PC-3 (cell line): ENCODE measurements at regions not wholly inside any gene's neighbourhood (a gene's known extent, or its start where the extent isn't known, plus 50 kb on each side); places are given as distances from the start of the nearest gene placed in this dataset.

ENCODE experiments used
- ATAC-seq: fragments of 200-7000 bp; cut with Tn5 transposase; 2 replicates; pipeline ENCODE4 v1.9.1; 2020; ENCODE audit warnings: mild to moderate bottlenecking, moderate library complexity
- BruUV-seq: library from RNA; stranded (reverse); fragments of 400-500 nt; replicated peaks from 2 replicates; lab custom pipeline; 2021; lab: Mats Ljungman, UMichigan
- CTCF ChIA-PET: fragments of 300-600 bp; sonication (Branson Sonifier 250); formaldehyde crosslinking; loops from one replicate; lab custom pipeline; 2022; ENCODE audit warnings: antibody characterized with exemption; lab: Charles Lee
- POLR2A ChIA-PET: fragments of 300-600 bp; sonication (Branson Sonifier 250); formaldehyde crosslinking; loops from one replicate; lab custom pipeline; 2022; ENCODE audit warnings: antibody characterized with exemption; ENCODE audit not compliant: unreplicated experiment; lab: Charles Lee
- DNase-seq: peaks from one replicate; pipeline ENCODE4 v3.0.0-alpha.2; 2015
- H2AFZ ChIP-seq: fragments of 300-600 bp; sonication (generic); 2 replicates; pipeline ENCODE4 v1.6.0; 2016; ENCODE audit warnings: antibody characterized with exemption, low read length
- H3F3A ChIP-seq: fragments of 300-600 bp; sonication (generic); one replicate; pipeline ENCODE4 v1.6.0; 2017; ENCODE audit warnings: antibody characterized with exemption, low read length, control low read depth, mild to moderate bottlenecking; ENCODE audit not compliant: unreplicated experiment
- H3K27ac ChIP-seq: fragments of 300-600 bp; sonication (generic); 2 replicates; pipeline ENCODE4 v1.5.1; 2016; ENCODE audit warnings: mild to moderate bottlenecking, low read length
- H3K27me3 ChIP-seq: fragments of 300-600 bp; sonication (generic); 2 replicates; pipeline ENCODE4 v1.6.1; 2016; ENCODE audit warnings: low read length, mixed read lengths
- H3K36me3 ChIP-seq: fragments of 300-600 bp; sonication (generic); 2 replicates; pipeline ENCODE4 v1.6.1; 2016; ENCODE audit warnings: low read depth, mixed run types, low read length, mixed read lengths
- H3K4me1 ChIP-seq: fragments of 300-600 bp; sonication (generic); 2 replicates; pipeline ENCODE4 v1.5.1; 2016; ENCODE audit warnings: low read length; ENCODE audit not compliant: insufficient read depth
- H3K4me2 ChIP-seq: fragments of 300-600 bp; sonication (generic); 2 replicates; pipeline ENCODE4 v1.6.0; 2016; ENCODE audit warnings: low read length
- H3K4me3 ChIP-seq: fragments of 300-600 bp; sonication (generic); 2 replicates; pipeline ENCODE4 v1.5.1; 2016; ENCODE audit warnings: mild to moderate bottlenecking, low read length, mixed read lengths
- H3K79me2 ChIP-seq: fragments of 300-600 bp; sonication (generic); 2 replicates; pipeline ENCODE4 v1.6.1; 2017; ENCODE audit warnings: low read length, mixed read lengths
- H3K9ac ChIP-seq: fragments of 300-600 bp; sonication (generic); 2 replicates; pipeline ENCODE4 v1.6.0; 2016; ENCODE audit warnings: mild to moderate bottlenecking, low read length
- H3K9me2 ChIP-seq: fragments of 300-600 bp; sonication (generic); replicated peaks from 2 replicates; pipeline ENCODE4 v1.6.1; 2016; ENCODE audit warnings: mixed run types, low read length, mixed read lengths
- H3K9me3 ChIP-seq: fragments of 300-600 bp; sonication (generic); 2 replicates; pipeline ENCODE4 v1.6.1; 2016; ENCODE audit warnings: low read length, mixed read lengths
- H4K20me1 ChIP-seq: fragments of 300-600 bp; sonication (generic); 2 replicates; pipeline ENCODE4 v1.6.1; 2016; ENCODE audit warnings: low read length, mixed read lengths
- EZH2 ChIP-seq: fragments of 300-600 bp; sonication (generic); IDR thresholded peaks from one replicate; pipeline ENCODE4 v1.6.1; 2017; ENCODE audit warnings: antibody characterized with exemption, mild to moderate bottlenecking, low read length; ENCODE audit not compliant: unreplicated experiment
- EZH2phosphoT487 ChIP-seq: fragments of 300-600 bp; sonication (generic); IDR thresholded peaks from 2 replicates; pipeline ENCODE4 v1.6.1; 2018; ENCODE audit warnings: mild to moderate bottlenecking, antibody characterized with exemption, low read length, borderline replicate concordance
- intact Hi-C: fragments of 100-400 bp; cut with micrococcal nuclease; formaldehyde crosslinking; loops from 2 replicates; pipeline ENCODE4 v1.9.0; 2023
- TF ChIP-seq, protein P1 (sequence below): fragments of 300-600 bp; sonication (generic); conservative IDR thresholded peaks from 2 replicates; pipeline ENCODE4 v1.5.1; 2017; ENCODE audit warnings: antibody characterized with exemption, low read depth, mild to moderate bottlenecking, low read length

DNA sequence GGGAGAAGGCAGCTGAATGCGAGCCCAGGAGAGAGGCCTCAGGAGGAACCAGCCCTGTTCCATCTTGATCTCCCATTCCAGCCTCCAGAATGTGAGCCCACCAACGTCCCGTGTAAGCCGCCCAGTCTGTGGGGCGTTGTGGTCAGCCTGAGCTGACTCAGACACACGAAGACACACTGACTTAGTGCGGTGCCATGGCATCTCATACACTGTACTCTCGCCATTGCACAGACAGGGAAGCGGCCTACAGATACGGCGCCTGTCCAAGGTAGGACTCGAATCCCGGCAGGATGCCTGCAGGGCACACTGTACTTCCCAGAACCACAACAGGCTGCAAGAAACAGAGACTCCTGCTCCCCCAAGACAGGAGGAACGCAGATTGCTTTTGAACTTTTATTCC lies 179.6 kb downstream of the CTTN start:
- POLR2A ChIA-PET: no interaction called here
- CTCF ChIA-PET: no interaction called here
- Histone ChIP-seq H3F3A (no peaks in the 10 kb centered on the region), H3K4me3 (no peak overlapping the region), H3K4me1 (no peaks in the 10 kb centered on the region), H3K36me3 (no peaks in the 10 kb centered on the region), H3K9me3 (no peaks in the 10 kb centered on the region), H3K27ac (no peak overlapping the region), H3K27me3 (no peaks in the 10 kb centered on the region), H3K4me2 (no peak overlapping the region), H2AFZ (no peak overlapping the region), H3K79me2 (no peaks in the 10 kb centered on the region), H3K9me2 (no peaks in the 10 kb centered on the region), H3K9ac (no peak overlapping the region), H4K20me1 (no peaks in the 10 kb centered on the region)
- intact Hi-C loops: no loop called here
- DNase-seq: no peak
- TF ChIP-seq EZH2: no peak
- TF ChIP-seq, protein P1, sequence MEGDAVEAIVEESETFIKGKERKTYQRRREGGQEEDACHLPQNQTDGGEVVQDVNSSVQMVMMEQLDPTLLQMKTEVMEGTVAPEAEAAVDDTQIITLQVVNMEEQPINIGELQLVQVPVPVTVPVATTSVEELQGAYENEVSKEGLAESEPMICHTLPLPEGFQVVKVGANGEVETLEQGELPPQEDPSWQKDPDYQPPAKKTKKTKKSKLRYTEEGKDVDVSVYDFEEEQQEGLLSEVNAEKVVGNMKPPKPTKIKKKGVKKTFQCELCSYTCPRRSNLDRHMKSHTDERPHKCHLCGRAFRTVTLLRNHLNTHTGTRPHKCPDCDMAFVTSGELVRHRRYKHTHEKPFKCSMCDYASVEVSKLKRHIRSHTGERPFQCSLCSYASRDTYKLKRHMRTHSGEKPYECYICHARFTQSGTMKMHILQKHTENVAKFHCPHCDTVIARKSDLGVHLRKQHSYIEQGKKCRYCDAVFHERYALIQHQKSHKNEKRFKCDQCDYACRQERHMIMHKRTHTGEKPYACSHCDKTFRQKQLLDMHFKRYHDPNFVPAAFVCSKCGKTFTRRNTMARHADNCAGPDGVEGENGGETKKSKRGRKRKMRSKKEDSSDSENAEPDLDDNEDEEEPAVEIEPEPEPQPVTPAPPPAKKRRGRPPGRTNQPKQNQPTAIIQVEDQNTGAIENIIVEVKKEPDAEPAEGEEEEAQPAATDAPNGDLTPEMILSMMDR: no peak
- TF ChIP-seq EZH2phosphoT487: no peak
- no TSS peak for BruUV-seq
- ATAC-seq: no peak

DNA sequence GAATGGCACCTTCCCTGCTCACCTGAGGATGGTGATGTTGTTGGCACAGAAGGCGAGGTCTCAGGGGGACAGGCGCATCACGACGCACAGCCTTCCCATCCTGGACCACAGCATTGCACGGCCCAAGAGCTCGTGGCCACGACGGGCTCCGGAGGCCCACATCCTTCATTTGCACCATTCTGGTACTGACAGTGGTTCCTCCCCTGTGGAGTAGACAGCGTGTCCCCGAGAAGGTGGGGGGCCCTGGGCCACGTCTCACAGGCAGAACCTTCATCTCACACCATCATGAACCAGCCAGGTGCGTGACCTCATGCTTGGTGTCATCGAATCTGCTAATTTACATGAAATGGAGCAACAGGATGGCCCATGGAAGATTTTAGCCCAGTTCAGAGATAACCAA lies 180.0 kb downstream of the CTTN start:
- H3F3A ChIP-seq: no peaks in the 10 kb centered on the region
- no peaks in the 10 kb centered on the region for H4K20me1 ChIP-seq
- ATAC-seq (no peak), DNase-seq (no peak)
- H3K27me3 ChIP-seq: no peaks in the 10 kb centered on the region
- H3K27ac ChIP-seq: no peak overlapping the region
- H3K9me3 ChIP-seq: no peaks in the 10 kb centered on the region
- POLR2A ChIA-PET: no interaction called here
- no peak overlapping the region for H2AFZ ChIP-seq
- no peaks in the 10 kb centered on the region for H3K4me1 ChIP-seq
- intact Hi-C loops: no loop called here
- H3K4me3 ChIP-seq: no peak overlapping the region
- H3K79me2 ChIP-seq: no peaks in the 10 kb centered on the region
- H3K9ac ChIP-seq: no peak overlapping the region
- no peaks in the 10 kb centered on the region for H3K9me2 ChIP-seq
- CTCF ChIA-PET: no interaction called here
- no peaks in the 10 kb centered on the region for H3K36me3 ChIP-seq
- no peak overlapping the region for H3K4me2 ChIP-seq
- TF ChIP-seq, protein P1: no peak
- no peak for TF ChIP-seq EZH2phosphoT487
- TF ChIP-seq EZH2: no peak
- BruUV-seq: no TSS peak

DNA sequence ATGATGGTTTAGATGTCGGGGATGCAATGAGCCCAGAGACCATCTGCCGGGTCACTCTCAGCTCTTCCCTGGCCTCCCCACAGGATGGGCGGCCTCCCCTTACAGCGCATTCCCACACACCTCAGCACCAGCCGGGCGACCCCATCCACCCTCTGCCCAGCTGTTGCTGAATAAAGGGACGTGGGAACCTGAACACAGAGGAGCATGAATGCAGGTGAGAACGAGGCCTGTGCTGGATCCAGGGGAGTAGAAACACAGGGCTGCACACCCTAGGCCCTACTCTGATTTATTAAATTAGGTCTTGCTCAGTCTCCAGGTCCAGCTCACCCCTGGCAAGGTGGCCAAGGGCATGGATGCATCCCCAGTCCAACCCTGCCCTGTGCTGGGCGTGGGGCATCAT lies 180.5 kb downstream of the CTTN start:
- H3K4me1 ChIP-seq: no peaks in the 10 kb centered on the region
- no peak for ATAC-seq
- intact Hi-C loops: no loop called here
- POLR2A ChIA-PET: no interaction called here
- no peak for TF ChIP-seq EZH2phosphoT487
- no peak for TF ChIP-seq EZH2
- TF ChIP-seq, protein P1: no peak
- no peaks in the 10 kb centered on the region for H3K9me3 ChIP-seq
- H3K4me2 ChIP-seq: no peak overlapping the region
- no peak for DNase-seq
- no peaks in the 10 kb centered on the region for H3K9me2 ChIP-seq
- H3F3A ChIP-seq: no peaks in the 10 kb centered on the region
- BruUV-seq: no TSS peak
- no peaks in the 10 kb centered on the region for H3K27me3 ChIP-seq
- no peak overlapping the region for H2AFZ ChIP-seq
- no peaks in the 10 kb centered on the region for H4K20me1 ChIP-seq
- H3K79me2 ChIP-seq: no peaks in the 10 kb centered on the region
- CTCF ChIA-PET: no interaction called here
- H3K4me3 ChIP-seq: no peak overlapping the region
- H3K9ac ChIP-seq: no peak overlapping the region
- no peaks in the 10 kb centered on the region for H3K36me3 ChIP-seq
- no peak overlapping the region for H3K27ac ChIP-seq
